SK-N-SH (cell line): ENCODE measurements at regions not wholly inside any gene's neighbourhood (a gene's known extent, or its start where the extent isn't known, plus 50 kb on each side); places are given as distances from the start of the nearest gene placed in this dataset.
"Not testable (repeated sequence)": the region's sequence is repeated elsewhere in the genome, so short reads cannot be mapped to it uniquely, and the experiment has no call there.

ENCODE experiments used
- CTCF ChIA-PET: fragments of 300-600, 350-600 bp; formaldehyde crosslinking; extraction: SDS; loops from one replicate; lab custom pipeline; 2021; lab: Yijun Ruan, JAX
- POLR2A ChIA-PET: fragments of 350-600 bp; sonication (Branson Sonifier 250); formaldehyde crosslinking; extraction: SDS; loops from one replicate; lab custom pipeline; 2020; ENCODE audit warnings: antibody characterized with exemption, inconsistent platforms; lab: Yijun Ruan, JAX
- DNase-seq: peaks from one replicate; pipeline ENCODE4 v3.0.0; 2012
- H2AFZ ChIP-seq: fragments of 200-600 bp; sonication (generic); 2 replicates; pipeline ENCODE4 v1.8.1; 2016; ENCODE audit warnings: antibody characterized with exemption, mild to moderate bottlenecking, low read depth
- H3F3A ChIP-seq: fragments of 200-600 bp; sonication (generic); replicated peaks from 2 replicates; pipeline ENCODE3; 2016; ENCODE audit warnings: antibody characterized with exemption, mild to moderate bottlenecking; ENCODE audit not compliant: insufficient read depth
- H3K27ac ChIP-seq, 2 experiments: fragments of 200-500 bp in 1 of 2; fragments of 200-600 bp in 1 of 2; sonication (Bioruptor generic) in 1 of 2; sonication (generic), shearing (Covaris generic) in 1 of 2; 2 replicates each; pipeline versions ENCODE4 v1.5.1 to v1.6.1; 2014 to 2016; ENCODE audit warnings: low read depth in 2 of 2, inconsistent platforms in 1 of 2, low read length in 1 of 2, mild to moderate bottlenecking in 1 of 2, mixed read lengths in 1 of 2
- H3K27me3 ChIP-seq: fragments of 200-600 bp; sonication (generic), shearing (Covaris generic); 2 replicates; pipeline ENCODE4 v1.6.1; 2016; ENCODE audit warnings: mixed run types; ENCODE audit not compliant: insufficient read depth
- H3K36me3 ChIP-seq, 2 experiments: fragments of 200-500 bp in 1 of 2; fragments of 200-600 bp in 1 of 2; sonication (Bioruptor generic) in 1 of 2; sonication (generic) in 1 of 2; replicated peaks in 1 of 2; 2 replicates each; pipeline versions ENCODE3 to v1.5.1; 2014 to 2016; ENCODE audit warnings: low read length in 1 of 2, mild to moderate bottlenecking in 1 of 2; ENCODE audit not compliant: insufficient read depth in 2 of 2, control insufficient read depth in 1 of 2
- H3K4me1 ChIP-seq, 2 experiments: fragments of 200-500 bp in 1 of 2; fragments of 200-600 bp in 1 of 2; sonication (Bioruptor generic) in 1 of 2; sonication (generic), shearing (Covaris generic) in 1 of 2; 2 replicates each; pipeline versions ENCODE4 v1.5.1 to v1.6.1; 2014 to 2016; ENCODE audit warnings: low read depth in 1 of 2, low read length in 1 of 2, mixed run types in 1 of 2; ENCODE audit not compliant: insufficient read depth in 2 of 2, control insufficient read depth in 1 of 2
- H3K4me2 ChIP-seq: fragments of 200-600 bp; sonication (generic), shearing (Covaris generic); 2 replicates; pipeline ENCODE4 v1.6.1; 2017; ENCODE audit warnings: mixed run types
- H3K4me3 ChIP-seq, 2 experiments: fragments of 200-500 bp in 1 of 2; fragments of 200-600 bp in 1 of 2; sonication (Bioruptor generic) in 1 of 2; sonication (generic), shearing (Covaris generic) in 1 of 2; 2 replicates each; pipeline versions ENCODE4 v1.5.1 to v1.8.1; 2014 to 2016; ENCODE audit warnings: low read depth in 2 of 2, inconsistent platforms in 1 of 2, low read length in 1 of 2, mild to moderate bottlenecking in 1 of 2, mixed read lengths in 1 of 2, moderate library complexity in 1 of 2
- H3K79me2 ChIP-seq: fragments of 200-600 bp; sonication (generic); 2 replicates; pipeline ENCODE4 v1.8.1; 2017; ENCODE audit warnings: mild to moderate bottlenecking; ENCODE audit not compliant: insufficient read depth
- H3K9ac ChIP-seq: fragments of 200-600 bp; sonication (generic); 2 replicates; pipeline ENCODE4 v1.6.1; 2017; ENCODE audit warnings: mixed run types
- H3K9me2 ChIP-seq: fragments of 200-600 bp; sonication (generic); 2 replicates; pipeline ENCODE4 v1.6.1; 2017; ENCODE audit warnings: mixed run types
- H3K9me3 ChIP-seq: fragments of 200-600 bp; sonication (generic); 2 replicates; pipeline ENCODE4 v1.6.1; 2017; ENCODE audit warnings: mixed run types, mild to moderate bottlenecking, moderate library complexity
- H4K20me1 ChIP-seq: fragments of 200-600 bp; sonication (generic); 2 replicates; pipeline ENCODE4 v1.6.1; 2017; ENCODE audit warnings: mild to moderate bottlenecking, mixed run types; ENCODE audit not compliant: insufficient read depth
- EP300 ChIP-seq, 2 experiments: IDR thresholded peaks; 2 replicates each; pipeline versions ENCODE4 v1.4.0 to v1.6.1; 2012; ENCODE audit warnings: borderline replicate concordance in 1 of 2, low read depth in 1 of 2, low read length in 1 of 2
- FOSL2 ChIP-seq: IDR thresholded peaks from 2 replicates; pipeline ENCODE4 v1.4.0; 2012; ENCODE audit warnings: low read depth, mild to moderate bottlenecking, moderate library complexity, borderline replicate concordance
- FOXM1 ChIP-seq: IDR thresholded peaks from 2 replicates; pipeline ENCODE4 v1.4.0; 2012; ENCODE audit warnings: low read depth, mild to moderate bottlenecking
- IRF3 ChIP-seq: fragments of 150-350 bp; IDR thresholded peaks from 2 replicates; pipeline ENCODE4 v1.6.1; 2016; ENCODE audit warnings: mild to moderate bottlenecking, low read depth, low read length
- MEF2A ChIP-seq: IDR thresholded peaks from 2 replicates; pipeline ENCODE4 v1.4.0; 2012; ENCODE audit warnings: low read depth, borderline replicate concordance
- MXI1 ChIP-seq: IDR thresholded peaks from 2 replicates; pipeline ENCODE4 v1.6.1; 2012; ENCODE audit warnings: mild to moderate bottlenecking, low read depth, low read length, improper control_type of control experiment
- NFIC ChIP-seq: IDR thresholded peaks from 2 replicates; pipeline ENCODE4 v1.4.0; 2012; ENCODE audit warnings: borderline replicate concordance
- POLR2AphosphoS5 ChIP-seq: IDR thresholded peaks from 2 replicates; pipeline ENCODE4 v1.6.1; 2012; ENCODE audit warnings: low read depth, low read length
- SMC3 ChIP-seq: IDR thresholded peaks from 2 replicates; pipeline ENCODE4 v1.6.1; 2012; ENCODE audit warnings: low read depth, low read length, improper control_type of control experiment
- TCF12 ChIP-seq: IDR thresholded peaks from 2 replicates; pipeline ENCODE4 v1.4.0; 2012
- TEAD4 ChIP-seq: IDR thresholded peaks from 2 replicates; pipeline ENCODE4 v1.4.0; 2012; ENCODE audit warnings: mild to moderate bottlenecking, borderline replicate concordance; ENCODE audit not compliant: insufficient read depth
- WGBS: methylation state at CpG from one replicate; pipeline ENCODE4 v1.1.6; 2017; ENCODE audit warnings: low lambda C conversion rate; 5-methylcytosine and 5-hydroxymethylcytosine counted together
- TF ChIP-seq, protein P1 (sequence below): IDR thresholded peaks from 2 replicates; pipeline ENCODE4 v1.4.0; 2012; ENCODE audit warnings: low read depth
- TF ChIP-seq, protein P2 (sequence below): IDR thresholded peaks from 2 replicates; pipeline ENCODE4; 2012
- TF ChIP-seq, protein P3 (sequence below): fragments of 150-350 bp; IDR thresholded peaks from 2 replicates; pipeline ENCODE4 v1.6.1; 2017; ENCODE audit warnings: antibody characterized with exemption, low read length, low read depth, borderline replicate concordance

GRCh38 chr1:55786396-55786795 is 571.2 kb upstream of the USP24 start:
- ChIA-PET CTCF (no interaction called here), POLR2A (no interaction called here)
- Histone ChIP-seq H3K4me2 (no peak overlapping the region), H3K4me1 (no peaks in the 10 kb centered on the region; a peak in 1 of 4 replicates), H2AFZ (no peak overlapping the region), H3K36me3 (no peaks in the 10 kb centered on the region), H3K9me2 (no peaks in the 10 kb centered on the region), H3K9ac (no peak overlapping the region), H3F3A (peaks cover 3% of the 10 kb centered on the region), H3K4me3 (no peak overlapping the region), H3K9me3 (no peaks in the 10 kb centered on the region), H3K27me3 (no peaks in the 10 kb centered on the region), H3K27ac (no peak overlapping the region), H3K79me2 (no peaks in the 10 kb centered on the region), H4K20me1 (no peaks in the 10 kb centered on the region)
- TF ChIP-seq MEF2A (no peak), FOXM1 (no peak), TEAD4 (no peak), FOSL2 (no peak), IRF3 (no peak), NFIC (no peak), TCF12 (no peak), POLR2AphosphoS5 (no peak), MXI1 (no peak), EP300 (IDR thresholded peaks at IDR 0.05; ENCODE audit: borderline replicate concordance in 1 of 2, low read depth in 1 of 2, low read length in 1 of 2) (no peak), SMC3 (no peak)
- TF ChIP-seq, protein P1, sequence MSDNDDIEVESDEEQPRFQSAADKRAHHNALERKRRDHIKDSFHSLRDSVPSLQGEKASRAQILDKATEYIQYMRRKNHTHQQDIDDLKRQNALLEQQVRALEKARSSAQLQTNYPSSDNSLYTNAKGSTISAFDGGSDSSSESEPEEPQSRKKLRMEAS: no peak
- TF ChIP-seq, protein P2, sequence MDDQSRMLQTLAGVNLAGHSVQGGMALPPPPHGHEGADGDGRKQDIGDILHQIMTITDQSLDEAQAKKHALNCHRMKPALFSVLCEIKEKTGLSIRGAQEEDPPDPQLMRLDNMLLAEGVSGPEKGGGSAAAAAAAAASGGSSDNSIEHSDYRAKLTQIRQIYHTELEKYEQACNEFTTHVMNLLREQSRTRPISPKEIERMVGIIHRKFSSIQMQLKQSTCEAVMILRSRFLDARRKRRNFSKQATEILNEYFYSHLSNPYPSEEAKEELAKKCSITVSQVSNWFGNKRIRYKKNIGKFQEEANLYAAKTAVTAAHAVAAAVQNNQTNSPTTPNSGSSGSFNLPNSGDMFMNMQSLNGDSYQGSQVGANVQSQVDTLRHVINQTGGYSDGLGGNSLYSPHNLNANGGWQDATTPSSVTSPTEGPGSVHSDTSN: no peak
- TF ChIP-seq, protein P3, sequence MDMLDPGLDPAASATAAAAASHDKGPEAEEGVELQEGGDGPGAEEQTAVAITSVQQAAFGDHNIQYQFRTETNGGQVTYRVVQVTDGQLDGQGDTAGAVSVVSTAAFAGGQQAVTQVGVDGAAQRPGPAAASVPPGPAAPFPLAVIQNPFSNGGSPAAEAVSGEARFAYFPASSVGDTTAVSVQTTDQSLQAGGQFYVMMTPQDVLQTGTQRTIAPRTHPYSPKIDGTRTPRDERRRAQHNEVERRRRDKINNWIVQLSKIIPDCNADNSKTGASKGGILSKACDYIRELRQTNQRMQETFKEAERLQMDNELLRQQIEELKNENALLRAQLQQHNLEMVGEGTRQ: no peak
- WGBS: 68% methylated on average over 4 of the region's 4 CpGs
- no peak for DNase-seq

GRCh38 chr1:55784941-55785450 is 569.8 kb upstream of the USP24 start:
- H3K4me2 ChIP-seq, H3K4me3 ChIP-seq, H3K36me3 ChIP-seq, H3K9ac ChIP-seq, H2AFZ ChIP-seq, POLR2A ChIA-PET, H3K9me2 ChIP-seq, H3K27me3 ChIP-seq, DNase-seq, H3F3A ChIP-seq, CTCF ChIA-PET, H3K9me3 ChIP-seq, H4K20me1 ChIP-seq, H3K79me2 ChIP-seq, H3K27ac ChIP-seq, H3K4me1 ChIP-seq: not testable (repeated sequence)
- WGBS: 77% methylated on average over 6 of the region's 6 CpGs
